B cell (primary cell): ENCODE measurements at regions not wholly inside any gene's neighbourhood (a gene's known extent, or its start where the extent isn't known, plus 50 kb on each side); places are given as distances from the start of the nearest gene placed in this dataset.
"Not testable (repeated sequence)": the region's sequence is repeated elsewhere in the genome, so short reads cannot be mapped to it uniquely, and the experiment has no call there.

Experiments used
- ATAC-seq: fragments of 200-7000 bp; cut with Tn5 transposase; one replicate; pipeline ENCODE4 v1.10.0; 2021; ENCODE audit warnings: low read depth, mild to moderate bottlenecking, moderate number of reproducible peaks, moderate library complexity
- CTCF ChIA-PET: fragments of 350-600 bp; sonication (Branson Sonifier 250); formaldehyde crosslinking; loops from one replicate; lab custom pipeline; 2021; ENCODE audit warnings: antibody characterized with exemption, inconsistent platforms; lab: Charles Lee
- POLR2A ChIA-PET: fragments of 350-600 bp; sonication (Branson Sonifier 250); formaldehyde crosslinking; loops from one replicate; lab custom pipeline; 2021; ENCODE audit warnings: antibody characterized with exemption; lab: Charles Lee
- DNase-seq: peaks from one replicate; pipeline ENCODE4 v3.0.0; 2013
- H2AFZ ChIP-seq: 2 replicates; pipeline ENCODE4 v1.6.1; 2012; ENCODE audit warnings: mild to moderate bottlenecking, low read depth, low read length; ENCODE audit not compliant: insufficient read depth, poor library complexity, severe bottlenecking
- H3K27ac ChIP-seq, 2 donors: 1 replicate in 1 of 2; 2 replicates in 1 of 2; pipeline ENCODE4 v1.5.1; 2012 to 2013; ENCODE audit warnings: low read length in 2 of 2, mild to moderate bottlenecking in 2 of 2, moderate library complexity in 1 of 2
- H3K27me3 ChIP-seq, 4 experiments: fragments of 200-600 bp in 1 of 4; sonication (generic) in 1 of 4; replicated peaks in 1 of 4; 1 replicate in 2 of 4; 2 replicates in 2 of 4; pipeline versions ENCODE4 v1.6.1 to v1.7.0; 2013 to 2016; ENCODE audit warnings: low read length in 3 of 4, mild to moderate bottlenecking in 2 of 4, mixed read lengths in 1 of 4, moderate library complexity in 1 of 4; ENCODE audit not compliant: insufficient read depth in 4 of 4, control insufficient read depth in 3 of 4; ENCODE audit errors: control extremely low read depth in 1 of 4
- H3K36me3 ChIP-seq, 2 experiments: replicated peaks in 1 of 2; 1 replicate in 1 of 2; 2 replicates in 1 of 2; pipeline versions ENCODE4 v1.6.1 to v1.7.1; 2013; ENCODE audit warnings: low read length in 1 of 2; ENCODE audit not compliant: insufficient read depth in 2 of 2, control insufficient read depth in 1 of 2; ENCODE audit errors: control extremely low read depth in 1 of 2, extremely low read depth in 1 of 2
- H3K4me1 ChIP-seq, 2 donors: fragments of 200-600 bp in 1 of 2; sonication (generic) in 1 of 2; 1 replicate in 1 of 2; 2 replicates in 1 of 2; pipeline versions ENCODE4 v1.5.1 to v1.6.1; 2013 to 2017; ENCODE audit warnings: low read length in 2 of 2; ENCODE audit not compliant: control insufficient read depth in 2 of 2, insufficient read depth in 2 of 2
- H3K4me2 ChIP-seq: replicated peaks from 2 replicates; pipeline ENCODE3; 2012; ENCODE audit warnings: mild to moderate bottlenecking, low read depth, low read length; ENCODE audit not compliant: poor library complexity, severe bottlenecking
- H3K4me3 ChIP-seq, 5 experiments: fragments of 200-600 bp in 1 of 5; sonication (generic) in 1 of 5; 1 replicate in 3 of 5; 2 replicates in 2 of 5; pipeline versions ENCODE4 v1.5.1 to v1.7.0; 2011 to 2016; ENCODE audit warnings: low read length in 4 of 5, mild to moderate bottlenecking in 4 of 5, low read depth in 2 of 5, control low read depth in 1 of 5, moderate library complexity in 1 of 5; ENCODE audit not compliant: insufficient read depth in 1 of 5; ENCODE audit errors: control extremely low read depth in 1 of 5, extremely low read depth in 1 of 5
- H3K79me2 ChIP-seq: fragments of 200-600 bp; sonication (generic); one replicate; pipeline ENCODE4 v1.6.0; 2016; ENCODE audit warnings: low read length; ENCODE audit not compliant: control insufficient read depth, insufficient read depth
- H3K9ac ChIP-seq: fragments of 200-600 bp; sonication (generic); 2 replicates; pipeline ENCODE4 v1.6.1; 2017; ENCODE audit warnings: mild to moderate bottlenecking, low read length, moderate library complexity
- H3K9me3 ChIP-seq, 3 donors: one replicate each; pipeline versions ENCODE4 v1.6.1 to v1.7.1; 2013; ENCODE audit warnings: low read length in 2 of 3; ENCODE audit not compliant: control insufficient read depth in 2 of 3, insufficient read depth in 1 of 3; ENCODE audit errors: control extremely low read depth in 1 of 3
- H4K20me1 ChIP-seq: 2 replicates; pipeline ENCODE4 v1.6.0; 2012; ENCODE audit warnings: mild to moderate bottlenecking, low read length; ENCODE audit not compliant: insufficient read depth, control insufficient read depth, poor library complexity, severe bottlenecking
- H3K27ac Mint-ChIP-seq: one replicate; pipeline ENCODE4 v1.8.0; 2021; ENCODE audit warnings: mixed read lengths
- H3K27me3 Mint-ChIP-seq: one replicate; pipeline ENCODE4 v1.8.0; 2021; ENCODE audit warnings: mixed read lengths
- H3K4me1 Mint-ChIP-seq: one replicate; pipeline ENCODE4 v1.8.0; 2021; ENCODE audit warnings: mixed read lengths
- H3K4me3 Mint-ChIP-seq: one replicate; pipeline ENCODE4 v1.8.0; 2021; ENCODE audit warnings: mixed read lengths
- H3K9me3 Mint-ChIP-seq: one replicate; pipeline ENCODE4 v1.8.0; 2022; ENCODE audit warnings: mixed read lengths; ENCODE audit not compliant: insufficient read depth
- EZH2 ChIP-seq: IDR thresholded peaks from 2 replicates; pipeline ENCODE4 v1.6.1; 2012; ENCODE audit warnings: borderline replicate concordance, low read depth, mild to moderate bottlenecking, moderate library complexity, low read length; ENCODE audit not compliant: insufficient read depth, poor library complexity, severe bottlenecking
- WGBS: methylation state at CpG from one replicate; pipeline ENCODE4 v1.1.5; 2013; ENCODE audit warnings: missing lambda C conversion rate; ENCODE audit not compliant: insufficient coverage; 5-methylcytosine and 5-hydroxymethylcytosine counted together
- intact Hi-C: fragments of 100-400 bp; cut with micrococcal nuclease; formaldehyde crosslinking; loops from one replicate; pipeline ENCODE4 v1.10.0; 2022
- TF ChIP-seq, protein P1 (sequence below): fragments of 200-600 bp; IDR thresholded peaks from one replicate; pipeline ENCODE4 v1.8.0; 2022; ENCODE audit warnings: antibody characterized with exemption, mild to moderate bottlenecking

DNA sequence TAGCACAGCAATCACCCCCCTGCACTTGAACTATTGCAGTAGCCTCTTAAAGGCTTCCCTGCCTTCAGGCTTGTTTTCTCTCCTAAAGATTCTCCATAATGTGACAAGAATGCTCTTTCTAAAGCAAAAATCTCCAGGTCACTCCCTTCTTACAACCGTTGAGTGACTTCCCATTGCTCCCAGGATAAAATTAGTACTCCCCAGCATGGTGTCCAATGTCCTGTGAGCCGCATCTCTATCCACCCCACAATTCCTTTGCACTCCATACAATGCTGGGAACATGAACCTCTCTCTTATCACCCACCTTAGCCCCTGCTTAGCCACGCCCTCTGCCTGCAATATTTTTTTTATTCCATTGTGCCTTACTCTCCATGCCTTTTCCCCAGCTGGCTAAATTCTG is 85.7 kb upstream of the SHISA3 start:
- Mint-ChIP-seq H3K4me1 (no peaks in the 10 kb centered on the region), H3K4me3 (no peak overlapping the region), H3K27me3 (peaks cover 8% of the 10 kb centered on the region), H3K27ac (no peak overlapping the region), H3K9me3 (no peaks in the 10 kb centered on the region)
- ATAC-seq (no peak), DNase-seq (no peak)
- Histone ChIP-seq H2AFZ (no peak overlapping the region), H3K9ac (no peak overlapping the region), H3K4me3 (no peak overlapping the region), H3K9me3 (peaks cover 0 to 8% (median 0%) of the 10 kb centered on the region in 3 donors), H3K27me3 (no peaks in the 10 kb centered on the region), H3K27ac (no peak overlapping the region), H3K36me3 (no peaks in the 10 kb centered on the region), H3K4me2 (no peak overlapping the region), H3K4me1 (no peaks in the 10 kb centered on the region), H3K79me2 (no peaks in the 10 kb centered on the region), H4K20me1 (no peaks in the 10 kb centered on the region)
- TF ChIP-seq, protein P1, sequence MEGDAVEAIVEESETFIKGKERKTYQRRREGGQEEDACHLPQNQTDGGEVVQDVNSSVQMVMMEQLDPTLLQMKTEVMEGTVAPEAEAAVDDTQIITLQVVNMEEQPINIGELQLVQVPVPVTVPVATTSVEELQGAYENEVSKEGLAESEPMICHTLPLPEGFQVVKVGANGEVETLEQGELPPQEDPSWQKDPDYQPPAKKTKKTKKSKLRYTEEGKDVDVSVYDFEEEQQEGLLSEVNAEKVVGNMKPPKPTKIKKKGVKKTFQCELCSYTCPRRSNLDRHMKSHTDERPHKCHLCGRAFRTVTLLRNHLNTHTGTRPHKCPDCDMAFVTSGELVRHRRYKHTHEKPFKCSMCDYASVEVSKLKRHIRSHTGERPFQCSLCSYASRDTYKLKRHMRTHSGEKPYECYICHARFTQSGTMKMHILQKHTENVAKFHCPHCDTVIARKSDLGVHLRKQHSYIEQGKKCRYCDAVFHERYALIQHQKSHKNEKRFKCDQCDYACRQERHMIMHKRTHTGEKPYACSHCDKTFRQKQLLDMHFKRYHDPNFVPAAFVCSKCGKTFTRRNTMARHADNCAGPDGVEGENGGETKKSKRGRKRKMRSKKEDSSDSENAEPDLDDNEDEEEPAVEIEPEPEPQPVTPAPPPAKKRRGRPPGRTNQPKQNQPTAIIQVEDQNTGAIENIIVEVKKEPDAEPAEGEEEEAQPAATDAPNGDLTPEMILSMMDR: no peak
- TF ChIP-seq EZH2: no peak
- intact Hi-C loops: no loop called here
- WGBS: 90% methylated on average over 3 of the region's 3 CpGs
- CTCF ChIA-PET: no interaction called here
- POLR2A ChIA-PET: no interaction called here

DNA sequence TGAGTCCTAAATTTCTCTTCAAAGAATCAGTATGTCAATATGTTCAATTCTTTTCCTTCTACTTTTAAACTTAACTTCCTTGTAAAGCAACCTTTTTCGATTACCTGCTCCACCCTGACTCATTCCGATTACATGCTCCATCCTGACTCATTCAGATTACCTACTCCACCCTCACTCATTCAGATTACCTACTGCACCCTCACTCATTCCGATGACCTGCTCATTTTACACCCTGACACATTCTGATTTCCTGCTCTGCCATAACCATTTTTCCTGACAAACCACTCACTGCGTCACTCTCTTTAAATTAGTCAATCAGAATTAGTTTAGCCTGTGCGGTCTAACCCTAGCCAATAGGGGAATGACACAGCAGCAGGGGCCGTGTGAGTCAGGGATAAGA is 83.9 kb upstream of the SHISA3 start:
- CTCF ChIA-PET, H3K27ac Mint-ChIP-seq, DNase-seq, POLR2A ChIA-PET, H3K27ac ChIP-seq, H3K4me2 ChIP-seq, H3K4me3 ChIP-seq, ATAC-seq, H3K27me3 ChIP-seq, H3K4me1 Mint-ChIP-seq, H3K9me3 Mint-ChIP-seq, H3K4me3 Mint-ChIP-seq, intact Hi-C loops, H3K27me3 Mint-ChIP-seq, H2AFZ ChIP-seq, H3K9me3 ChIP-seq, H3K79me2 ChIP-seq, H3K9ac ChIP-seq, H4K20me1 ChIP-seq, H3K36me3 ChIP-seq, H3K4me1 ChIP-seq: not testable (repeated sequence)
- 96% methylated on average over 4 of the region's 6 CpGs for WGBS
